ENCODE measurements at regions not wholly inside any gene's neighbourhood (a gene's known extent, or its start where the extent isn't known, plus 50 kb on each side); places are given as distances from the start of the nearest gene placed in this dataset.

DNA sequence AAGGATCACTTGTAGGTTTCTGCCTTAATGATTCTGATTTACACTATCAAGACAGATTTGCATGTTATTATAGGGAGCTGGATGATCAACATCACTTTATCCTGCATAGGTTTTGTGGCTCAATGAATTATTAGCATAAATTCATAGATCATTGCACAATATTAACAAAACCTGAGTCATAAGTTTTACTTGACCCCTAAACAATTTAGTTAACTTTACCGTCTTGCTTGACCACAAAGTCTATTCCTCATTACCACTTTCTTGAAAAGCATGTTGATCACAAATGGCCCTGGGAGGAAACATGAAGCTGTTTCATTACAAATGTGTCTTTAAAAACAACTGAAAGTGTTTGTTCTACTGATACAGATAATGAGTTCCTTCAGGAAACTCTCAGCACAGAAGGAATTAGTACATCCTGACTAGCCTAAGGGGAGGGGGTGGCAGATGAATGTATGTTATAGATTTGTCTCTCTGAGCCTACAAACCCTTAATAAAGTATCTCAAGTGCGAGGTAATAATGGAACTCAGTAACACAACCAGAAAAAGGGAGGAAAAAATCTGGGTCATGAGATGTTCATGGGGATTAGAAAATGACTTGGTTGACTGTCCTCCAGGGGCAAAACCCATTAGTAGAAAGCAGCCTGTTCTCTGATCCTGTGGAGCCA is 303.4 kb downstream of the PIK3C3 start:
- Histone ChIP-seq H3K27me3 (ENCODE audit: control insufficient read depth, insufficient read depth, low read length) (no peaks in the 10 kb centered on the region), H3K27ac (no peak overlapping the region), H3K9ac (no peak overlapping the region), H3K4me2 (ENCODE audit: low read length) (no peak overlapping the region), H3K36me3 (ENCODE audit: control insufficient read depth, insufficient read depth, low read length) (no peaks in the 10 kb centered on the region), H2AFZ (no peak overlapping the region), H3K9me3 (ENCODE audit: control insufficient read depth, low read length) (no peaks in the 10 kb centered on the region), H3K4me3 (ENCODE audit: low read depth, low read length) (no peak overlapping the region), H3K79me2 (no peaks in the 10 kb centered on the region), H3K4me1 (no peaks in the 10 kb centered on the region)
- TF ChIP-seq, protein P1, sequence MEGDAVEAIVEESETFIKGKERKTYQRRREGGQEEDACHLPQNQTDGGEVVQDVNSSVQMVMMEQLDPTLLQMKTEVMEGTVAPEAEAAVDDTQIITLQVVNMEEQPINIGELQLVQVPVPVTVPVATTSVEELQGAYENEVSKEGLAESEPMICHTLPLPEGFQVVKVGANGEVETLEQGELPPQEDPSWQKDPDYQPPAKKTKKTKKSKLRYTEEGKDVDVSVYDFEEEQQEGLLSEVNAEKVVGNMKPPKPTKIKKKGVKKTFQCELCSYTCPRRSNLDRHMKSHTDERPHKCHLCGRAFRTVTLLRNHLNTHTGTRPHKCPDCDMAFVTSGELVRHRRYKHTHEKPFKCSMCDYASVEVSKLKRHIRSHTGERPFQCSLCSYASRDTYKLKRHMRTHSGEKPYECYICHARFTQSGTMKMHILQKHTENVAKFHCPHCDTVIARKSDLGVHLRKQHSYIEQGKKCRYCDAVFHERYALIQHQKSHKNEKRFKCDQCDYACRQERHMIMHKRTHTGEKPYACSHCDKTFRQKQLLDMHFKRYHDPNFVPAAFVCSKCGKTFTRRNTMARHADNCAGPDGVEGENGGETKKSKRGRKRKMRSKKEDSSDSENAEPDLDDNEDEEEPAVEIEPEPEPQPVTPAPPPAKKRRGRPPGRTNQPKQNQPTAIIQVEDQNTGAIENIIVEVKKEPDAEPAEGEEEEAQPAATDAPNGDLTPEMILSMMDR (IDR thresholded peaks at IDR 0.05), result no peak

DNA sequence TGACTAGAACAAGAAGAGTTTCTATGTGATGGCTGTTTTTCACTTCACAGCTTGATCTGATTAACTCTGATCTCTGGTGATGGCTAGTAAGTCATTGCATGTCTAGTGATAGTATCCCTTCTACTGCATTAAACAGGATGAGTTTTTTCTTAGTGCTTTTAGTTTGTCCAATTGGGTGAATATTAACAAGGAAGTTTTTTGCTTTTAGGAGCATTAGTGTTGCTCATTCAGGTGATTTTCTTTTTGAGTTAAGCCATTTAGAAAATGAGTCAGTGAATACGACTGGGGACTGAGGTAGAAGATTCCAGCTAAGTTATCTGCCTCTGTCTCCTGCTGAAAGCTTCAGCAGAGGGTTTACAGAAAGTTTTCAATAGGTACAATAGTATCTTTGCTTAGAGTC is 306.7 kb downstream of the PIK3C3 start:
- H3K9ac ChIP-seq, result no peak overlapping the region

DNA sequence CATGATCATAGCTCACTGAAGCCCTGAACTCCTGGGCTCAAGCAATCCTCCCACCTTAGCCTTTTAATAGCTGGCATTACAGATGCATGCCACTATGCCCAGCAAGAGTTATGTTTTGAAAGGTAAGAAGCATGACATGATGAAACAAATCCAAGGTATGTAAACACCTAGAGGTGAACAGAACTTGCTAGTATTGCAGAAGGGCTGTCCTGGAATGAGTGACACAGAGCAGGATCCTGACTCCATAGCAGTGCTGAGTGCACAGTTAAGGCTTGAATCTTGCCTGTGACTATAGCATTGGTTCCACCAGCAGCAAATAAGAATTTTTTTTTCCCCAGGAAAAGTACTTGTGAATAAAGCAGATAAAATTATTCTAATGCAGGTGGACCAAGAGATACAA is 309.5 kb downstream of the PIK3C3 start:
- Histone ChIP-seq H3K4me2 (ENCODE audit: low read length) (no peak overlapping the region), H2AFZ (no peak overlapping the region), H3K27me3 (ENCODE audit: control insufficient read depth, insufficient read depth, low read length) (no peaks in the 10 kb centered on the region)

More for the DNA sequence above, 306.7 kb downstream of the PIK3C3 start:
- Histone ChIP-seq H3K79me2 (no peaks in the 10 kb centered on the region), H3K27me3 (ENCODE audit: control insufficient read depth, insufficient read depth, low read length) (no peaks in the 10 kb centered on the region), H3K9me3 (ENCODE audit: control insufficient read depth, low read length) (no peaks in the 10 kb centered on the region), H3K4me2 (ENCODE audit: low read length) (no peak overlapping the region), H3K36me3 (ENCODE audit: control insufficient read depth, insufficient read depth, low read length) (no peaks in the 10 kb centered on the region), H3K27ac (no peak overlapping the region), H2AFZ (no peak overlapping the region), H3K4me3 (ENCODE audit: low read depth, low read length) (no peak overlapping the region), H3K4me1 (no peaks in the 10 kb centered on the region)
- TF ChIP-seq, protein P1 (IDR thresholded peaks at IDR 0.05), result no peak

DNA sequence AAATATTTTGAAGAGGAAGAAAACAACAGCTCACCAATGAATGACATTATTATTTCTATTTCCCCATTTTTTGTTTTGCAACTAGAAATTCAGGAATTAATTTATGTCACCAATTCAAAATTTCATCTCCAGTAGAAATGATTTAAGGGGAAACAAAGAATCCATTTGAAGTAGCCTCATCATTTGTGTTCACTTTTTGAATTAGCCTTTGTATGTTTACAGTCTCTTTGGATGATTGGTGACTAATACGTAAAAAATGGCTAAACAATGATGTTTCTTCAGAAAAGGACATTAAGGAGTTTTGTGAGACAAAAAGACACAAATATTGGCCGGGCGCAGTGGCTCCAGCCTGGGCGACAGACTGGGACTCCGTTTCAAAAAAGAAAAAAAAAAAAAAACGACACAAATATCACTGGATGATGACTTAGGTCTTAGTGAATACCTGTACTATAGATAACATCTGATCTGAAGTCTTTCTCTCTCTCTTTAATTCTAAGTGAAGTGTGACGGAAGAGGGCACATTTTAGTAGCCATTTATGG is 313.2 kb downstream of the PIK3C3 start:
- TF ChIP-seq, protein P1 (IDR thresholded peaks at IDR 0.05), result no peak
- no peak overlapping the region for H3K27ac ChIP-seq
- H3K4me2 ChIP-seq (ENCODE audit: low read length), result no peak overlapping the region
- H3K9ac ChIP-seq, result no peak overlapping the region
- H3K4me1 ChIP-seq, result peaks cover 4% of the 10 kb centered on the region
- H3K27me3 ChIP-seq (ENCODE audit: control insufficient read depth, insufficient read depth, low read length), result no peaks in the 10 kb centered on the region
- H2AFZ ChIP-seq, result no peak overlapping the region
- no peaks in the 10 kb centered on the region for H3K79me2 ChIP-seq
- H3K4me3 ChIP-seq (ENCODE audit: low read depth, low read length), result no peak overlapping the region
- no peaks in the 10 kb centered on the region for H3K9me3 ChIP-seq (ENCODE audit: control insufficient read depth, low read length)
- no peaks in the 10 kb centered on the region for H3K36me3 ChIP-seq (ENCODE audit: control insufficient read depth, insufficient read depth, low read length)

More for the DNA sequence above, 309.5 kb downstream of the PIK3C3 start:
- no peak overlapping the region for H3K27ac ChIP-seq
- no peaks in the 10 kb centered on the region for H3K9me3 ChIP-seq (ENCODE audit: control insufficient read depth, low read length)
- no peak overlapping the region for H3K4me3 ChIP-seq (ENCODE audit: low read depth, low read length)
- H3K4me1 ChIP-seq, result peaks cover 4% of the 10 kb centered on the region
- H3K79me2 ChIP-seq, result no peaks in the 10 kb centered on the region
- no peaks in the 10 kb centered on the region for H3K36me3 ChIP-seq (ENCODE audit: control insufficient read depth, insufficient read depth, low read length)
- TF ChIP-seq, protein P1 (IDR thresholded peaks at IDR 0.05), result no peak
- H3K9ac ChIP-seq, result no peak overlapping the region

DNA sequence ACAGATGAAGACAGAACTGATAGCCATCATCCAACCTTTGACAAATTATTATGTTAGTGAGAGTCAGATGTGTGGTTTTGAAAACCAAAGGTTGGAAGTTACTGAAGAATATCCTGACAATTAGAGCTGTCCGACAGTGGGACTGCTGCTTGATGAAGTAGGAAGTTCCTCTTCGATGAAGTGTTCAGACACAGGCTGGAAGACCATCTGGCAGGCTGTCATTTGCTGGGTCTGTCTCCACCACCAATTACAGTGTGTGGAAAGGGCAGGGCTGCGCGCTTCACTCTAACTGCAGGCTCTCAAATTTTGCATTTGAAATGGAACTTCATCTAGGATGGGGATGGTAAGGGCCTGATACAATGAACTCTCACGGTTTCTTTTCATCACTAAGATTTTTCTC is 313.8 kb downstream of the PIK3C3 start:
- TF ChIP-seq, protein P1 (IDR thresholded peaks at IDR 0.05), result no peak
- no peak overlapping the region for H3K27ac ChIP-seq
- H3K4me3 ChIP-seq (ENCODE audit: low read depth, low read length), result no peak overlapping the region
- no peaks in the 10 kb centered on the region for H3K36me3 ChIP-seq (ENCODE audit: control insufficient read depth, insufficient read depth, low read length)
- peaks cover 4% of the 10 kb centered on the region for H3K4me1 ChIP-seq
- H2AFZ ChIP-seq, result no peak overlapping the region
- H3K4me2 ChIP-seq (ENCODE audit: low read length), result no peak overlapping the region
- H3K27me3 ChIP-seq (ENCODE audit: control insufficient read depth, insufficient read depth, low read length), result no peaks in the 10 kb centered on the region
- H3K9me3 ChIP-seq (ENCODE audit: control insufficient read depth, low read length), result no peaks in the 10 kb centered on the region
- H3K9ac ChIP-seq, result no peak overlapping the region
- no peaks in the 10 kb centered on the region for H3K79me2 ChIP-seq

Measured in parathyroid adenoma (tissue), 2 donors.